H1 (cell line): ENCODE measurements at regions not wholly inside any gene's neighbourhood (a gene's known extent, or its start where the extent isn't known, plus 50 kb on each side); places are given as distances from the start of the nearest gene placed in this dataset.

Source experiments
- CHD2 ChIP-seq: IDR thresholded peaks from 2 replicates; pipeline ENCODE4 v1.6.1; 2012; ENCODE audit warnings: low read length, improper control_type of control experiment
- GABPA ChIP-seq: IDR thresholded peaks from 2 replicates; pipeline ENCODE4 v1.6.1; 2011; ENCODE audit warnings: mild to moderate bottlenecking, low read length, moderate library complexity, borderline replicate concordance; ENCODE audit not compliant: insufficient read depth
- NRF1 ChIP-seq: IDR thresholded peaks from 2 replicates; pipeline ENCODE4 v1.6.1; 2011; ENCODE audit warnings: mild to moderate bottlenecking, low read depth, low read length, improper control_type of control experiment
- RAD21 ChIP-seq, 2 experiments: IDR thresholded peaks in 1 of 2; conservative IDR thresholded peaks in 1 of 2; 2 replicates each; pipeline ENCODE4 v1.6.1; 2011; ENCODE audit warnings: low read depth in 2 of 2, low read length in 2 of 2, improper control_type of control experiment in 1 of 2, inconsistent platforms in 1 of 2, mild to moderate bottlenecking in 1 of 2, moderate library complexity in 1 of 2
- SP4 ChIP-seq: IDR thresholded peaks from 2 replicates; pipeline ENCODE4 v1.6.1; 2012; ENCODE audit warnings: low read length, inconsistent platforms
- SUZ12 ChIP-seq: fragments of 200-600 bp; sonication (generic); IDR thresholded peaks from 2 replicates; pipeline ENCODE4 v1.6.1; 2012; ENCODE audit warnings: mild to moderate bottlenecking, inconsistent platforms, low read length, moderate library complexity, mixed read lengths
- TBP ChIP-seq: IDR thresholded peaks from 2 replicates; pipeline ENCODE4 v1.6.1; 2011; ENCODE audit warnings: low read depth, low read length, improper control_type of control experiment

DNA sequence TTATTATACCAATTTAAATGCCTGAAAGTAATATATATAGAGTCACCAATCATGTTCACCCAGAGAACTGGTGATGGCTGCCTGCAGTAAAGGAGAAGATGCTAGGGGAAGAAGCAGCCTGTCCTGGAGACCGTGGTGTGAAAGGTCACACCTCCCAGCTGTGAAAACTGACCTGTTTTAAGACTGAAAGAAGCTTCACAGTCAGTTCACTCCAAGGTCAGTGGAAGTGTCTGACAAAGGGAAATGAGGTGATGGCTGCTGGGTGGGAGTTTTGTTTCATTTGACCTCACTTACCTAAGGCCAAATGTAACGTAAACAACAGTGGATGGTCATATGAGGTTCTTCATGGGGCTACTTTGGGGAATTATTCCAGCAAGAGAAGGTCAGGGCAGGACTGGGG is 352.1 kb upstream of the GATB start (continued):
- TF ChIP-seq SP4 (no peak), NRF1 (no peak), TBP (no peak), RAD21 (IDR thresholded peaks at IDR 0.05 in 1 of 2, conservative IDR thresholded peaks at IDR 0.05 in 1 of 2; ENCODE audit: low read depth in 2 of 2, low read length in 2 of 2) (no peak), GABPA (no peak), SUZ12 (no peak), CHD2 (no peak)
